HepG2 (cell line): ENCODE measurements at regions not wholly inside any gene's neighbourhood (a gene's known extent, or its start where the extent isn't known, plus 50 kb on each side); places are given as distances from the start of the nearest gene placed in this dataset.

ENCODE experiments used
- ATAC-seq: fragments of 200-7000 bp; cut with Tn5 transposase; 3 replicates; pipeline ENCODE4 v1.9.1; 2020; ENCODE audit warnings: mild to moderate bottlenecking, moderate library complexity
- BruUV-seq: library from RNA; stranded (reverse); fragments of 400-500 nt; replicated peaks from 2 replicates; lab custom pipeline; 2021; lab: Mats Ljungman, UMichigan
- CTCF ChIA-PET: fragments of 300-600 bp; formaldehyde crosslinking; extraction: SDS; loops from one replicate; lab custom pipeline; 2021; ENCODE audit warnings: low total read pairs, inconsistent platforms, low intra/inter-chr PET ratio; lab: Yijun Ruan, JAX
- POLR2A ChIA-PET: fragments of 350-600 bp; sonication (Branson Sonifier 250); formaldehyde crosslinking; loops from one replicate; lab custom pipeline; 2020; ENCODE audit warnings: antibody characterized with exemption, inconsistent platforms; lab: Yijun Ruan, JAX
- DNase-seq: peaks from one replicate; pipeline ENCODE4 v3.0.0-alpha.2; 2015; ENCODE audit warnings: low spot score
- FAIRE-seq: peaks from 3 replicates; lab custom pipeline; 2011; peaks lifted over from hg19 to GRCh38; lab: Jason Lieb, UNC
- H2AFZ ChIP-seq: one replicate; pipeline ENCODE4 v1.6.1; 2011; ENCODE audit warnings: low read length, inconsistent platforms
- H3K27ac ChIP-seq: fragments of 300-600 bp; 3 replicates; pipeline ENCODE4 v1.8.0; 2011; ENCODE audit warnings: mixed run types, mild to moderate bottlenecking, mixed read lengths, low read length, inconsistent platforms; ENCODE audit not compliant: insufficient read depth; ENCODE audit errors: extremely low read length
- H3K27me3 ChIP-seq, 2 experiments: fragments of 200-600 bp in 1 of 2; 2 replicates in 1 of 2; 3 replicates in 1 of 2; pipeline versions ENCODE4 v1.6.0 to v1.8.0; 2011; ENCODE audit warnings: low read length in 2 of 2, mild to moderate bottlenecking in 2 of 2, moderate library complexity in 2 of 2, inconsistent platforms in 1 of 2; ENCODE audit not compliant: insufficient read depth in 2 of 2, control insufficient read depth in 1 of 2
- H3K36me3 ChIP-seq, 2 experiments: fragments of 200-600 bp in 1 of 2; replicated peaks in 1 of 2; 2 replicates in 1 of 2; 3 replicates in 1 of 2; pipeline versions ENCODE4 v1.5.1 to v1.8.0; 2011; ENCODE audit warnings: low read length in 2 of 2, inconsistent platforms in 1 of 2; ENCODE audit not compliant: insufficient read depth in 2 of 2, control insufficient read depth in 1 of 2
- H3K4me1 ChIP-seq: 2 replicates; pipeline ENCODE4 v1.5.1; 2012; ENCODE audit warnings: low read length, inconsistent platforms; ENCODE audit not compliant: insufficient read depth
- H3K4me2 ChIP-seq: 2 replicates; pipeline ENCODE4 v1.6.0; 2011; ENCODE audit warnings: low read depth, low read length, inconsistent platforms
- H3K4me3 ChIP-seq, 3 experiments: fragments of 200-600 bp in 1 of 3; sonication (generic), shearing (Covaris generic) in 1 of 3; replicated peaks in 1 of 3; 2 replicates each; pipeline ENCODE4 v1.5.1; 2011 to 2016; ENCODE audit warnings: low read length in 3 of 3, inconsistent platforms in 2 of 3, low read depth in 2 of 3, mild to moderate bottlenecking in 2 of 3, control low read depth in 1 of 3, mixed read lengths in 1 of 3; ENCODE audit not compliant: insufficient read depth in 1 of 3
- H3K79me2 ChIP-seq: one replicate; pipeline ENCODE4 v1.6.1; 2011; ENCODE audit warnings: low read length, inconsistent platforms; ENCODE audit not compliant: insufficient read depth
- H3K9ac ChIP-seq: 2 replicates; pipeline ENCODE4 v1.6.0; 2011; ENCODE audit warnings: mild to moderate bottlenecking, low read depth, low read length, inconsistent platforms; ENCODE audit not compliant: insufficient read depth
- H3K9me3 ChIP-seq: 2 replicates; pipeline ENCODE4 v1.5.1; 2012; ENCODE audit warnings: mild to moderate bottlenecking, low read length
- H4K20me1 ChIP-seq: 2 replicates; pipeline ENCODE4 v1.6.0; 2011; ENCODE audit warnings: inconsistent platforms, mild to moderate bottlenecking, low read length, moderate library complexity; ENCODE audit not compliant: insufficient read depth
- HNF4A ChIP-seq: sonication (generic); formaldehyde crosslinking; IDR thresholded peaks from 2 replicates; pipeline ENCODE4 v1.4.0; 2020; ENCODE audit warnings: missing genetic modification reagents
- POLR2AphosphoS5 ChIP-seq: IDR thresholded peaks from 2 replicates; pipeline ENCODE4 v1.6.1; 2012; ENCODE audit warnings: low read depth, low read length
- WGBS: methylation state at CpG from one replicate; pipeline ENCODE4 v1.1.6; 2017; ENCODE audit warnings: low lambda C conversion rate; 5-methylcytosine and 5-hydroxymethylcytosine counted together
- in situ Hi-C: cut with HindIII; loops from 2 replicates; pipeline ENCODE4 v1.10.0; 2017; ENCODE audit warnings: low pct_unique_long_range_greater_than_20kb; ENCODE audit not compliant: extremely low pct_ligation_motif_present
- intact Hi-C: fragments of 100-400 bp; cut with micrococcal nuclease; formaldehyde crosslinking; loops from one replicate; pipeline ENCODE4 v1.10.0; 2022; ENCODE audit not compliant: unreplicated experiment
- TF ChIP-seq, protein P1 (sequence below): IDR thresholded peaks from 2 replicates; pipeline ENCODE4 v1.6.1; 2018; ENCODE audit warnings: missing genetic modification reagents

DNA sequence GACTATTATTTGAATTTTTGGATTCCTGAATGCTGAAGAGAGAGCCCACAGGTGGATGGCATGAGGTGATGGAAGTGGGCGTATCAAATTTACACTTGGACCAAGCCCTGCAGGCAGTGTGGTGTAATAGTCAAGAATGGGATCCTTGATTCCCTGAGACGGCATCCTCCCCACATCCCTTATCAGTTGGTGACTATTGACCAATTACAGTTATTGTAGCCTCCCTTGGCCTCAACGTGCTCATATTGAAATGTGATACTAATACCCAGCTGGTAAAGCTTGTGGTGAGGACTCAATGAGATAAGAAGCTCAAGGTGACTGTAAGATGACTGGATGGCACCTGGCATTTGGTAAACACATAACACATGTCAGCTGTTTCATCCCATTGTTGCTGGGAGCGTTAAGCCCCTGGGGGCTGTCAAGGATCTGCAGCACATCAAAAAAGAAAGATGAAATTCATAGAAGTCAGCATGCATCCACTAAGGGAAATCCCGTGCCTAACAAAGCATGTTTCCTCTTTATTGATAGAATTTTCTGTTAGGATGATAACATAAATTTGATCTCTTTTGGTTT, 65.6 kb upstream of the IRX2 start:
- no peak overlapping the region for H3K4me3 ChIP-seq
- no peak for FAIRE-seq
- ChIA-PET CTCF (no interaction called here), POLR2A (no interaction called here)
- H3K4me1 ChIP-seq, result no peaks in the 10 kb centered on the region
- in situ Hi-C loops, result no loop called here
- TF ChIP-seq POLR2AphosphoS5, result no peak
- WGBS, result 13% methylated on average over 5 of the region's 5 CpGs
- no peaks in the 10 kb centered on the region for H3K36me3 ChIP-seq
- intact Hi-C loops, result no loop called here
- H3K27me3 ChIP-seq, result peaks cover 2 to 13% of the 10 kb centered on the region in 2 experiments; a peak in 1 of 5 replicates
- BruUV-seq, result no TSS peak
- H4K20me1 ChIP-seq, result no peaks in the 10 kb centered on the region
- DNase-seq, result no peak
- H3K79me2 ChIP-seq, result no peaks in the 10 kb centered on the region
- H3K9ac ChIP-seq, result no peak overlapping the region
- no peak overlapping the region for H3K4me2 ChIP-seq
- H3K27ac ChIP-seq, result no peak overlapping the region
- H2AFZ ChIP-seq, result no peak overlapping the region
- ATAC-seq, result no peak
- H3K9me3 ChIP-seq, result no peaks in the 10 kb centered on the region

DNA sequence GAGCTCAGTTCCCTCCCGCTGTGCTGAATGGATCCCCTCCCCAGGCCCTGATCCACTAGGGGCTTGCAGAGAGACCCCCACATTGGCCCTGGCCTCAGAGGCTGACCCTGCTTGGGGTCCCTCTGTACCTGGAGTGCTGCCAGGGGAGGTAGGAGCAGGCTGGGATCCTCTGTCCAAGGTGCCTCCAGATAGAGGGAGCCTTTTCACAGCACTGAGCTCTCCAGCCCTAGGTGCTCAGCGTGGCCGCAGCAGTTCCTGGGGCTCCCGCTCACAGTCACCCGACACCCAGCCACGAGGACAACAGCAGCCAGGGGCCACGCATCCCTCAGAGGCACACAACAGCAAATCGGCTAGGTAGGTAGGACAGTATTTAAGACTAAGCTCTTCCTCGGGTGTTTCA, 62.2 kb upstream of the IRX2 start:
- no peak for TF ChIP-seq HNF4A (CRISPR knock-in tag)
- TF ChIP-seq, protein P1, sequence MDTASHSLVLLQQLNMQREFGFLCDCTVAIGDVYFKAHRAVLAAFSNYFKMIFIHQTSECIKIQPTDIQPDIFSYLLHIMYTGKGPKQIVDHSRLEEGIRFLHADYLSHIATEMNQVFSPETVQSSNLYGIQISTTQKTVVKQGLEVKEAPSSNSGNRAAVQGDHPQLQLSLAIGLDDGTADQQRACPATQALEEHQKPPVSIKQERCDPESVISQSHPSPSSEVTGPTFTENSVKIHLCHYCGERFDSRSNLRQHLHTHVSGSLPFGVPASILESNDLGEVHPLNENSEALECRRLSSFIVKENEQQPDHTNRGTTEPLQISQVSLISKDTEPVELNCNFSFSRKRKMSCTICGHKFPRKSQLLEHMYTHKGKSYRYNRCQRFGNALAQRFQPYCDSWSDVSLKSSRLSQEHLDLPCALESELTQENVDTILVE (CRISPR knock-in tag), result no peak
- 11% methylated on average over 3 of the region's 9 CpGs for WGBS
- Histone ChIP-seq H3K9ac (no peak overlapping the region), H3K9me3 (no peaks in the 10 kb centered on the region), H2AFZ (no peak overlapping the region), H3K4me3 (no peak overlapping the region), H3K27ac (no peak overlapping the region), H3K79me2 (no peaks in the 10 kb centered on the region), H3K4me1 (no peaks in the 10 kb centered on the region), H3K36me3 (no peaks in the 10 kb centered on the region), H4K20me1 (no peaks in the 10 kb centered on the region), H3K27me3 (peaks cover 2 to 12% of the 10 kb centered on the region in 2 experiments; a peak in 1 of 5 replicates), H3K4me2 (no peak overlapping the region)
- in situ Hi-C loops (no loop called here), intact Hi-C loops (no loop called here)
- ChIA-PET CTCF (no interaction called here), POLR2A (no interaction called here)
- ATAC-seq (no peak), DNase-seq (no peak), FAIRE-seq (no peak)
- no TSS peak for BruUV-seq
